ENCODE measurements at regions not wholly inside any gene's neighbourhood (a gene's known extent, or its start where the extent isn't known, plus 50 kb on each side); places are given as distances from the start of the nearest gene placed in this dataset.

DNA sequence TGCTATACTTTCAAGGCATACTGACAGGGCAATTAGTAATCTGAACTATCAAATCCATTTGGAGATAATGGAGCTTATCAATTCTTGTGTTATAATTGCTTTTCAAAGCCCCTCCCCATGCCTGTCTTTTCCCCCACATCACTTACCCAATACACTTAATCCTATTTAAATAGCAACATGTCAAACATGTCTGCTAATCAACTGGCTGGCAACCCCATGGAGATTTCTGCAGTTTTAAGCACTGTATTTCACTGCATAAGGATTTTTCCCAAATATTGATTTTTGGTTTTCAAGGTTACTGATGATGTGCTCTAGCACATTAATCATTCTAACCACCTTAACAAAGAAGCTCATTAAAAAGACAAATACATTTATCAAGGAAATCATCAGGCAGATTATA is 800.3 kb downstream of the PLA2G4A start:
- TF ChIP-seq, protein P1, sequence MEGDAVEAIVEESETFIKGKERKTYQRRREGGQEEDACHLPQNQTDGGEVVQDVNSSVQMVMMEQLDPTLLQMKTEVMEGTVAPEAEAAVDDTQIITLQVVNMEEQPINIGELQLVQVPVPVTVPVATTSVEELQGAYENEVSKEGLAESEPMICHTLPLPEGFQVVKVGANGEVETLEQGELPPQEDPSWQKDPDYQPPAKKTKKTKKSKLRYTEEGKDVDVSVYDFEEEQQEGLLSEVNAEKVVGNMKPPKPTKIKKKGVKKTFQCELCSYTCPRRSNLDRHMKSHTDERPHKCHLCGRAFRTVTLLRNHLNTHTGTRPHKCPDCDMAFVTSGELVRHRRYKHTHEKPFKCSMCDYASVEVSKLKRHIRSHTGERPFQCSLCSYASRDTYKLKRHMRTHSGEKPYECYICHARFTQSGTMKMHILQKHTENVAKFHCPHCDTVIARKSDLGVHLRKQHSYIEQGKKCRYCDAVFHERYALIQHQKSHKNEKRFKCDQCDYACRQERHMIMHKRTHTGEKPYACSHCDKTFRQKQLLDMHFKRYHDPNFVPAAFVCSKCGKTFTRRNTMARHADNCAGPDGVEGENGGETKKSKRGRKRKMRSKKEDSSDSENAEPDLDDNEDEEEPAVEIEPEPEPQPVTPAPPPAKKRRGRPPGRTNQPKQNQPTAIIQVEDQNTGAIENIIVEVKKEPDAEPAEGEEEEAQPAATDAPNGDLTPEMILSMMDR (IDR thresholded peaks at IDR 0.05), result no peak
- ATAC-seq (ENCODE audit: low FRiP score), result no peak
- DNase-seq (ENCODE audit: low spot score), result no peak

DNA sequence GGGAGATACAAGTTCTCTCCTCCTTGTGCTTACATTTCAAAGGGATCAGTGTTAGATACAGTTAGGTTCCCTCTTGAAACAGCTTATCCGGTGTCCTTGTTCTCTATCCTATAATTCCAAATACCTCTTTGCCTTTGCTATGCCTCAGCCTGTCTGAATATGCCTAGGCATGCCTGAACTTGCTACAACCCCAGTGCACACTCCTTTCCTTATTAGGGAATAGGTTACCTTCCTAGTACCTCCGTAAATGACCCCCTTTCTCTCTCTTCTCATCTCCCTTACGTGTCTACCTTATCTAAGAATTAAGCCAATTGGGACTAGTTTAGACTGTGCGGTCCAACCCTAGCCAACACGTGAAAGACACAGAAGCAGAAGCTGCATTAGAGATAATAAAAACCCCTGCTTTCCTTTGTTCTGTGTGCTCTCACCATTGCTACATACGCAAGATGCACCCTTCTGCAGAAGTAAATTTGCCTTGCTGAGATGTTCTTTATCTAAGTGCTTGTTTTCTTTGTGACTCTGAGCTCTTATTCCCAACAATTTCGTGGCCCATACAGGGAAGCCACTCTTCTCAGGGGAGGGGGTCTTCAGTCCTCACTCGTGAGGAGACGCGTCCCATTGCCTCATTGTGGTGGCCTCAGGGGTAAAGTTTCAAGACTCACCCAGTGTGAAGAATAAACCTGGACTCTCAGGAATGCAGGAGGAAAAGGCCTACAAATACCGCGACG is 802.1 kb downstream of the PLA2G4A start:
- ATAC-seq (ENCODE audit: low FRiP score) (no peak), DNase-seq (ENCODE audit: low spot score) (no peak)
- TF ChIP-seq, protein P1 (IDR thresholded peaks at IDR 0.05), result no peak

DNA sequence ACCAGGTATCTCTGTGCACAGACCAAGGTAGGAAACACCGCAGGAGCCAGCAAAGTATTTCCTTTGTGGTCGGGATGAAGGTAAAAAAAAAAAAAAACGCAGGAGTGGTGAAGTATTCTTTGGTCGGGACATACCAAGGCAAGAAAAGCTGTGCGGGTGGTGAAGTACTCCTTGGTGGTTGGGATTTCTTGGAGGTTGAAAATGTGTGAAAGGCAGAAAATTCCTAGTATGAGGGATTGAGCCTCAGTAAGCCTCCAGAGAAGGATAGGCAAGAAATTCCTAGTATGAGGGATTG is 802.6 kb downstream of the PLA2G4A start:
- TF ChIP-seq, protein P1 (IDR thresholded peaks at IDR 0.05), result no peak
- DNase-seq (ENCODE audit: low spot score) (no peak), ATAC-seq (ENCODE audit: low FRiP score) (no peak)

DNA sequence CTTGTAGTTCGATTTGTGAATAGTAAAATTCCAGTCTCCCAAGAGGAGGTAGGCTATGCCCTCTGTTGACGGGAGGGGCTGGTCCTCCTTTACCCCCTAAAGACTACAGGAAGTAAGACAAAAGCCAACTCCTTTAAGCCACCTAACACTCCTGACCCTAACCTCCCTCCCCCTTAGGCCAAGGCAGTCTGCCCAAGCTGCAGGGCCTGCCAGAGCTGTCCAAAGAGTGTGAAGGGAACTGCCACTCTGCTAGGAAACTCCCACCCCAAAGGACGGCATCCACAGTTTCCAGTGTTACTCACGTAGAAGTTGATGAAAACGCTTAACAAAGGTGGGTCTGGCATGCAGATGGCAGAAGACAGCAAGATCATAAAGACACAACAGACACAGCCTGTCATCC is 803.2 kb downstream of the PLA2G4A start:
- no peak for ATAC-seq (ENCODE audit: low FRiP score)
- TF ChIP-seq, protein P1 (IDR thresholded peaks at IDR 0.05), result no peak
- no peak for DNase-seq (ENCODE audit: low spot score)

DNA sequence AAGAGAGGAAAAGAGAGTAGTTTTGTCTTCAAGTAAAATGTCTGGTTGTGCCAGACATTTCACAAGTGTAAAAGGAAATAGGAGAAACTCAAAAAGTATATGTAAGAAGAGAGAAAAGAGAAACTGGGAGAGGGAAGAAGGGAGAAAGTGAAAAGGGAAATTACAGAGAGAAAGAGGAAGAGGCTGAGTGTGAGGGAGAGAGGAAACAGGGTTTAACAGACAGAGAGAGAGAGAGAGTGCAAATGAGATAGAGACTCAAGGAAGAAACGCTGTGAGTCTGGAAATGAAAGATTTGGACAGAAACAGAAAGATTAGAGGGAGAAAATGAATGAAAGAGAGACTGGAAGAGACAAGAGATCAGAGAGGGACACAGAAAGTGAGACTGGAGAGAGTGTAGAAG is 806.2 kb downstream of the PLA2G4A start:
- DNase-seq (ENCODE audit: low spot score) (no peak), ATAC-seq (ENCODE audit: low FRiP score) (no peak)
- TF ChIP-seq, protein P1 (IDR thresholded peaks at IDR 0.05), result no peak

DNA sequence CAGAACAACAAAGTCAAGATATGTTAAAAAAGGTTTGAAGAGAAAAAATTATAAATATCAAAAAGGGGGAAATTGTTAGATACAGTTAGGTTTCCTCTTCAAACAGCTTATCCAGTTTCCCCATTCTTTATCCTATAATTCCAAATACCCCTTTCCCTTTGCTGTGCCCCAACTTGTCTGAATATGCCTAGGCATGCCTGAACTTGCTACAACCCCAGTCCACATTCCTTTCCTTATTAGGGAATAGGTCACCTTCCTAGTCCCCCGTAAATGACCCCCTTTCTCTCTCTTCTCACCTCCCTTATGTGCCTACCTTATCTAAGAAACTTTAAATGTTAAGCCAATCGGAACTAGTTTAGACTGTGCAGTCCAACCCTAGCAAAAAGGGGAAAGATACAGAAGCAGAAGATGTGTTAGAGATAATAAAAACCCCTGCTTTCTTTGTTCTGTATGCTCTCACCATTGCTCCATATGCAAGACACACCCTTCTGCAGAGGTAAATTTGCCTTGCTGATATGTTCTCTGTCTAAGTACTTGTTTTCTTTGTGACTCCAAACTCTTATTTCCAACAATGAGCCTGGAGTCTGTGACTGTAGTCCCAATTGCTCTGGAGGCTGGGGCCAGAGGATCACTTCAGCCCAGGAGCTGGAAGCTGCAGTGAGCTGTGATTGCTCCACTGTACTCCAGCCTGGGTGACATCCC is 810.1 kb downstream of the PLA2G4A start:
- no peak for DNase-seq (ENCODE audit: low spot score)
- TF ChIP-seq, protein P1 (IDR thresholded peaks at IDR 0.05), result no peak
- no peak for ATAC-seq (ENCODE audit: low FRiP score)

DNA sequence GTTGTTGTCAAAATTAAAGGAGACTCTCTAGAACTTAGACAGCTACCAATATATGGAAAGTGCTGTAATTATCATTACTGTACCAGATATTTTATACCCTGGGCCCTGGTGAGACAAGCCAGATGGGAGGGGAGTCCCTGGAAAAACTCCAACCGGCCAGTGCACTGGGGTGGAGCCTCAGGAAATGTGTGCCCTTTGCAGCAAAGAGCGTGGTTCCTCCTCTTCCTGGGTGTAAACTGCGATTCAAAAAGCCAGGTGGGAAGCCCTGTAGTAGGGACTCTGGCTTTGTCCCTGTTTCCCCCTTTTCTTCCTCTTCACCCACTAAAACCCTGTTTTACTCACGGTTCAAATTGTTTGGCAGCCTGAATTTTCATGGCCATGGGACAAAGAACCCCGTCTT is 812.3 kb downstream of the PLA2G4A start:
- ATAC-seq (ENCODE audit: low FRiP score) (no peak), DNase-seq (ENCODE audit: low spot score) (no peak)
- TF ChIP-seq, protein P1 (IDR thresholded peaks at IDR 0.05), result no peak

Measured in omental fat pad (tissue), 3 donors.